ENCODE measurements at regions not wholly inside any gene's neighbourhood (a gene's known extent, or its start where the extent isn't known, plus 50 kb on each side); places are given as distances from the start of the nearest gene placed in this dataset.

DNA sequence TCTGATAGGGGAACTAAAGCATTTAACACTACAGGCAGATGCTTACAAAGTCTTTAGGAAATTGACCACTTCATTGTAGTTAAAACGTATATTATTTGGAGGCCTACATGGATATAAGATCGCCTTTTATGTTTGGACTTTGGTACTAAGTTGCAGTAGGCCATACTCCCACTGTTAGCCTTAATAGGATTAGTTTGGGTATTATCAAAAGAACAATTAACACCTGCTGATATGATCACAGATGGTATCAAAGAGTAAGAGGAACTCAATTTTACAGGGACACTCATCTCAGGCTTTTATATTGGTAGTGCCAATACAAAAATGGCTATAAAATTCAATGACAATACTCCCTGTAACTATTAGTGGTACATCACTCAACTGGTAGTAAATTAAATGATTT is 1183.0 kb downstream of the MAT2B start:
- no peaks in the 10 kb centered on the region for H3K36me3 ChIP-seq
- TF ChIP-seq, protein P1, sequence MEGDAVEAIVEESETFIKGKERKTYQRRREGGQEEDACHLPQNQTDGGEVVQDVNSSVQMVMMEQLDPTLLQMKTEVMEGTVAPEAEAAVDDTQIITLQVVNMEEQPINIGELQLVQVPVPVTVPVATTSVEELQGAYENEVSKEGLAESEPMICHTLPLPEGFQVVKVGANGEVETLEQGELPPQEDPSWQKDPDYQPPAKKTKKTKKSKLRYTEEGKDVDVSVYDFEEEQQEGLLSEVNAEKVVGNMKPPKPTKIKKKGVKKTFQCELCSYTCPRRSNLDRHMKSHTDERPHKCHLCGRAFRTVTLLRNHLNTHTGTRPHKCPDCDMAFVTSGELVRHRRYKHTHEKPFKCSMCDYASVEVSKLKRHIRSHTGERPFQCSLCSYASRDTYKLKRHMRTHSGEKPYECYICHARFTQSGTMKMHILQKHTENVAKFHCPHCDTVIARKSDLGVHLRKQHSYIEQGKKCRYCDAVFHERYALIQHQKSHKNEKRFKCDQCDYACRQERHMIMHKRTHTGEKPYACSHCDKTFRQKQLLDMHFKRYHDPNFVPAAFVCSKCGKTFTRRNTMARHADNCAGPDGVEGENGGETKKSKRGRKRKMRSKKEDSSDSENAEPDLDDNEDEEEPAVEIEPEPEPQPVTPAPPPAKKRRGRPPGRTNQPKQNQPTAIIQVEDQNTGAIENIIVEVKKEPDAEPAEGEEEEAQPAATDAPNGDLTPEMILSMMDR (IDR thresholded peaks at IDR 0.05): no peak
- no peak for TF ChIP-seq POLR2A (IDR thresholded peaks at IDR 0.05)
- 71 to 78% methylated on average over 2 of the region's 2 CpGs for WGBS, 2 donors
- no peaks in the 10 kb centered on the region for H3K27me3 ChIP-seq
- H3K9me3 ChIP-seq: no peaks in the 10 kb centered on the region
- DNase-seq: no peak
- H3K27ac ChIP-seq: no peak overlapping the region
- intact Hi-C loops (cut with DNase I): no loop called here
- no peak overlapping the region for H3K4me3 ChIP-seq (replicated peaks in 1 of 3)
- no peaks in the 10 kb centered on the region for H3K4me1 ChIP-seq

DNA sequence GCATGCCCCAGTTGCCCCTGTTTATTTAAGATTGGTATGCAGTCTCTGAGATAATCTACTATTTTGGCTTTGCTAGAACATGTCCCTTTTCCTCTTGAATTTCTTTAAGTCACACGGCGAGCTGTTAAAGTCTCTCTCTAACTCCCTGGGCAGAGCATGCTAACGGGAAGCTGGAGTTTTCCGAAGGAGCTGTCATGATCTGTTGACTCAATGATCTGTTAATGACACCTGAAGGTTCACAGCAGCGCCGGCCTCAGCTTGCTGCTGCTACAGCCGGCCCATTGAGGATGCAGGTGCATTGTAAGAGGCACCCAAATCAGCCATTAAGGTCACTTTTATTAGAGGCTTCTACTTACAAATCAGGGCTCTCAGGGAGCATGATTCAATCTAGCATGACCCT is 1203.4 kb downstream of the MAT2B start:
- intact Hi-C loops (cut with DNase I): no loop called here
- 19 to 36% methylated on average over 7 of the region's 7 CpGs for WGBS, 2 donors
- H3K36me3 ChIP-seq: no peaks in the 10 kb centered on the region
- no peak overlapping the region for H3K4me3 ChIP-seq (replicated peaks in 1 of 3)
- no peaks in the 10 kb centered on the region for H3K27me3 ChIP-seq
- H3K9me3 ChIP-seq: no peaks in the 10 kb centered on the region
- H3K27ac ChIP-seq: no peak overlapping the region
- peaks cover 0 to 3% of the 10 kb centered on the region in 2 donors for H3K4me1 ChIP-seq
- DNase-seq: peak in 1 of 2 donors; percentile 1
- TF ChIP-seq, protein P1 (IDR thresholded peaks at IDR 0.05): no peak
- no peak for TF ChIP-seq POLR2A (IDR thresholded peaks at IDR 0.05)

DNA sequence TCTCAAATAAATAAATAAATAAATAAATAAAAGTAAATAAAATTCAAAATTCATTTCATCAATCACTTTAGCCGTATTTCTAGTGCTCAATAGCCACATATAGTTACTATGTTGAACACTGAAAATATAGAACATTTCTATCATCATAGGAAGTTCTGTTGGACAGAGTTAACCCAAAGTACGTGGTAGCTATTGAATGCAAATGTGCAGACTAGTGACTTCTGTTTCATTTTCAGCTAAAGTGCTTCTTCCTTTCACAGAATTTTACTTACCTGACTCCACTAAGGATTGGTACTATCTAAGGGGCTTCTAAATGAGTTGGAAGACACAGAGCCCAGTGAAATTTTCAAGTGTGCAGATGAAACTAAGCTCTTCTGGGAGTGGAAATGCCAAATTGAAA is 1208.3 kb downstream of the MAT2B start:
- Histone ChIP-seq H3K9me3 (no peaks in the 10 kb centered on the region), H3K4me3 (replicated peaks in 1 of 3) (no peak overlapping the region), H3K4me1 (peaks cover 0 to 3% of the 10 kb centered on the region in 2 donors), H3K27me3 (no peaks in the 10 kb centered on the region), H3K27ac (no peak overlapping the region), H3K36me3 (no peaks in the 10 kb centered on the region)
- intact Hi-C loops (cut with DNase I): no loop called here
- WGBS, 2 donors: 81 to 83% methylated on average over 2 of the region's 2 CpGs
- TF ChIP-seq, protein P1 (IDR thresholded peaks at IDR 0.05): no peak
- no peak for DNase-seq

DNA sequence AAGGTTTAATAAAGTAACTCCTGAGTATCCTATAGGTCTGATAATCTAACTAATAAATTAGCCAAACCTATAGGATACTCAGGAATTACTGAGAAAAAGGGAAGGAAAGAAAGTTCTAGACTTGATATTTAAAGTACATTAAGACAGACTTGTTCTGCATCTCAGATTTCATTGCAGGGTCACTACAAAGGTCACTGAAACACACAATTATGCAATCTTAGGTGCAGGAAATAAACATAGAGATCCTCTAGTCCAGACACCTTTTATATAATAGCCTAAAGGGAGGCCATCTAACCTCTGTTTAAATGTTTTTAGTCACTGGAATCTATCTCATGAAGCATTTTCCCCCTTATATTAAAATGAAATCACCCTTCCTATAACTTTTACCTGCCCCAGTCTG is 1215.7 kb downstream of the MAT2B start:
- no peak overlapping the region for H3K27ac ChIP-seq
- H3K27me3 ChIP-seq: no peaks in the 10 kb centered on the region
- no peaks in the 10 kb centered on the region for H3K4me1 ChIP-seq
- no peak overlapping the region for H3K4me3 ChIP-seq (replicated peaks in 1 of 3)
- DNase-seq: no peak
- no peaks in the 10 kb centered on the region for H3K36me3 ChIP-seq
- no peak for TF ChIP-seq POLR2A (IDR thresholded peaks at IDR 0.05)
- TF ChIP-seq, protein P1 (IDR thresholded peaks at IDR 0.05): no peak
- H3K9me3 ChIP-seq: no peaks in the 10 kb centered on the region
- intact Hi-C loops (cut with DNase I): no loop called here

DNA sequence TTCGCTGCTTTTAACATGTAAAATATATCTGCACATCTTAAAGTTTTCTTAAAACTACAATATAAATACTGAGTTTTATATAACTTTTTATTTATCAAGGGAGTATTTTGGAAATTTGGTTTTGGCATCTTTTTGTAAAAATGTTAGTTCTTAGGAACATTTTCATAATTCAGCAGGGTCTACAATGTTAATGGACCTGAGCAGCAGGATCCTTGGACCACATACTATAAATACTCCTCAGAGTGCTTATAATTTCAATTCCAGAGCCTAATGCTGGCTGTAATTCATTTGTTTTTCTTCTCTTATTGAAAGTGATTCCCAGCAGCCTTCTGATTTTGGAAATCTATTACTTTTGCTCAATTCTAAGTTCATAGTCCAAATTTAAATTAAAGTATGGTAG is 1216.2 kb downstream of the MAT2B start:
- TF ChIP-seq, protein P1 (IDR thresholded peaks at IDR 0.05): no peak
- no peak for TF ChIP-seq POLR2A (IDR thresholded peaks at IDR 0.05)
- Histone ChIP-seq H3K4me3 (replicated peaks in 1 of 3) (no peak overlapping the region), H3K36me3 (no peaks in the 10 kb centered on the region), H3K9me3 (no peaks in the 10 kb centered on the region), H3K27me3 (no peaks in the 10 kb centered on the region), H3K4me1 (no peaks in the 10 kb centered on the region), H3K27ac (no peak overlapping the region)
- no peak for DNase-seq
- 77 to 95% methylated on average over 1 of the region's 1 CpG for WGBS, 2 donors
- intact Hi-C loops (cut with DNase I): no loop called here

All from thyroid gland (tissue), 4 donors.